GM20000 (cell line): ENCODE measurements at regions not wholly inside any gene's neighbourhood (a gene's known extent, or its start where the extent isn't known, plus 50 kb on each side); places are given as distances from the start of the nearest gene placed in this dataset.

Experiments
- DNase-seq: peaks from one replicate; pipeline ENCODE4 v3.0.0; 2012; ENCODE audit warnings: low spot score
- CTCF ChIP-seq: IDR thresholded peaks from 2 replicates; pipeline ENCODE4 v1.5.1; 2012; ENCODE audit warnings: mild to moderate bottlenecking, control low read depth; ENCODE audit errors: extremely low read depth, missing control alignments

- DNase-seq = no peak
- no peak for TF ChIP-seq CTCF
Observed at GRCh38 chr5:155263381-155263780, 249.8 kb downstream of the KIF4B start.

GRCh38 chr5:155264809-155265208 lies 251.3 kb downstream of the KIF4B start:
- DNase-seq = no peak
- no peak for TF ChIP-seq CTCF

GRCh38 chr5:155268770-155269425 lies 255.3 kb downstream of the KIF4B start:
- no peak for DNase-seq
- TF ChIP-seq CTCF = no peak

- TF ChIP-seq CTCF = no peak
- no peak for DNase-seq
Observed at GRCh38 chr5:155270725-155271124, 257.2 kb downstream of the KIF4B start.

- no peak for DNase-seq
- TF ChIP-seq CTCF = no peak
Observed at GRCh38 chr5:155274484-155274883, 260.9 kb downstream of the KIF4B start.

- TF ChIP-seq CTCF = no peak
- DNase-seq = no peak
Observed at GRCh38 chr5:155275222-155275621, 261.7 kb downstream of the KIF4B start.

- TF ChIP-seq CTCF = no peak
- no peak for DNase-seq
Observed at GRCh38 chr5:155276231-155276630, 262.7 kb downstream of the KIF4B start.
